Type B pancreatic cell (in vitro differentiated cells): ENCODE measurements at regions not wholly inside any gene's neighbourhood (a gene's known extent, or its start where the extent isn't known, plus 50 kb on each side); places are given as distances from the start of the nearest gene placed in this dataset.
A peak's percentile ranks its signal among the peaks of the same experiment; 100 is the strongest.

Experiments
- DNase-seq: peaks from one replicate; pipeline ENCODE4 v3.0.0; 2021; ENCODE audit warnings: mixed read lengths; ENCODE audit not compliant: unreplicated experiment; ENCODE audit errors: extremely low spot score
- H3K27ac Mint-ChIP-seq: 2 replicates; pipeline ENCODE4 v1.8.0; 2021; ENCODE audit warnings: mild to moderate bottlenecking, mixed read lengths
- H3K27me3 Mint-ChIP-seq: 2 replicates; pipeline ENCODE4 v1.8.0; 2021; ENCODE audit warnings: mixed read lengths
- H3K36me3 Mint-ChIP-seq: 2 replicates; pipeline ENCODE4 v1.8.0; 2021; ENCODE audit warnings: mixed read lengths
- H3K4me1 Mint-ChIP-seq: one replicate; pipeline ENCODE4 v1.8.0; 2021; ENCODE audit warnings: mixed read lengths; ENCODE audit not compliant: unreplicated experiment
- H3K4me3 Mint-ChIP-seq: 2 replicates; pipeline ENCODE4 v1.8.0; 2021; ENCODE audit warnings: mild to moderate bottlenecking, mixed read lengths
- H3K9me3 Mint-ChIP-seq: 2 replicates; pipeline ENCODE4 v1.8.0; 2021; ENCODE audit warnings: mixed read lengths
- CTCF ChIP-seq: fragments of 200-600 bp; sonication (generic); conservative IDR thresholded peaks from 2 replicates; pipeline ENCODE4 v1.5.0; 2021; ENCODE audit warnings: antibody characterized with exemption, mild to moderate bottlenecking

DNA sequence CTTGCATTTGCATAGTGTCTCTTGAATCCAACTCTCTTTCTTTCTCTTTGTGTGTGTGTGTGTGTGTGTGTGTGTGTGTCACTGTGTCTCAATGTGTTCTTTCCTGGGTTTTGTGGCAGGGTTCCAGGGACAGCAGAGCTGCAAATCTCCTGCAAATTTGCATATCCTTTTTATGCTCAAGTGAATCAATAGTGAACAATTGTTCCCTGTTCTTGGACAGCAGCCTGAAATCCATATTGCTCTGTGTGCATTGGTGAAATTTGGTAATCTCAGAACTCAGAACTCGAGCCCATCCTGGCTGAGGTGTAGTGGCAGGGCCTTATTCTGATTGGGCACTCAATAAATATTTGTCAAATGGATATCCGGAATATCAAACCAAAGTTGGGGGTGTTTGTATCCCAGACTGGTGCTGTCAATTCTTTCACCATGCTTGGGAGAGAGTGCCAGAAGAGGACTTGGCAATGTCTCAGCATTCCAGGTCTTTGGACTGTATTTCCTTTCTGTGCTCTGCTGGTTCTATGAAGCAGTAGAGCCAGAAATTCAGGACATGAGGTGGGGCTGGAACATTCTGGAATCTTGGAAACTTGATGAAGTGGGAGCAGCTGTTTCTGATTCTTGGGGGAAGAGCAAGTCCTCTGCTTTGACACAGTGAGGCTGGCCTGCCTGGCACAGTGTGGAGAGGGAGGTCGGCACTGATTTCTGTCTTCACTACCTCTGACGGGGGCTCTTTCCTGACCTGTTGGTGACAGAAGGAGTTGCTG lies 380.6 kb upstream of the C2CD4B start:
- H3K4me3 Mint-ChIP-seq: no peak overlapping the region
- H3K27ac Mint-ChIP-seq: no peak overlapping the region
- peaks cover 4% of the 10 kb centered on the region for H3K4me1 Mint-ChIP-seq
- DNase-seq: no peak
- peaks cover 6% of the 10 kb centered on the region for H3K36me3 Mint-ChIP-seq
- no peaks in the 10 kb centered on the region for H3K27me3 Mint-ChIP-seq
- peaks cover 4% of the 10 kb centered on the region for H3K9me3 Mint-ChIP-seq
- no peak for TF ChIP-seq CTCF

- peaks cover 4% of the 10 kb centered on the region for H3K9me3 Mint-ChIP-seq
- no peak for TF ChIP-seq CTCF
- peaks cover 4% of the 10 kb centered on the region for H3K4me1 Mint-ChIP-seq
- H3K27me3 Mint-ChIP-seq: no peaks in the 10 kb centered on the region
- no peak overlapping the region for H3K27ac Mint-ChIP-seq
- no peak overlapping the region for H3K4me3 Mint-ChIP-seq
- no peak for DNase-seq
- H3K36me3 Mint-ChIP-seq: peaks cover 4% of the 10 kb centered on the region
Measured at GRCh38 chr15:62546628-62547027, 381.5 kb upstream of the C2CD4B start.

DNA sequence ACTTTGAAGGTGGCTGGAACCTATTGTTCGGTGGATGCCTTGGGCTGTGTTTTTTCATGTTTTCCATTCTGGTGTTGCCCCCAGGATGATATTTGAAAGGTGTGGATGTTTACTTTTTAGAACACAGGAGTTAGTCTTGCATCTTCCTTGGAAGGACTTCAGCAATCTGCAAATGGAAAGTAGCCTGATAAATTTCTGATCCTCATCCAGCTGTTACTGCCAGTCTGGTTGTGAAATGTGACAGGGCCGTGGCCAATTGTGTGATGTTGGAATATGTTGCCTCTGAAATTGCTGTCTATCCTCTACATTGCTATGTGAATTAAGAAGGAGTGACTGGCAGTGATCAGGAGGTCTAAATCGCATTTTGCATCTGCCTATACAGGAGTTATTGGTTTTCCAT lies 382.5 kb upstream of the C2CD4B start:
- peaks cover 4% of the 10 kb centered on the region for H3K4me1 Mint-ChIP-seq
- DNase-seq: no peak
- no peak for TF ChIP-seq CTCF
- peaks cover 9% of the 10 kb centered on the region for H3K9me3 Mint-ChIP-seq
- H3K36me3 Mint-ChIP-seq: peaks cover 4% of the 10 kb centered on the region
- H3K4me3 Mint-ChIP-seq: no peak overlapping the region
- no peak overlapping the region for H3K27ac Mint-ChIP-seq
- no peaks in the 10 kb centered on the region for H3K27me3 Mint-ChIP-seq

DNA sequence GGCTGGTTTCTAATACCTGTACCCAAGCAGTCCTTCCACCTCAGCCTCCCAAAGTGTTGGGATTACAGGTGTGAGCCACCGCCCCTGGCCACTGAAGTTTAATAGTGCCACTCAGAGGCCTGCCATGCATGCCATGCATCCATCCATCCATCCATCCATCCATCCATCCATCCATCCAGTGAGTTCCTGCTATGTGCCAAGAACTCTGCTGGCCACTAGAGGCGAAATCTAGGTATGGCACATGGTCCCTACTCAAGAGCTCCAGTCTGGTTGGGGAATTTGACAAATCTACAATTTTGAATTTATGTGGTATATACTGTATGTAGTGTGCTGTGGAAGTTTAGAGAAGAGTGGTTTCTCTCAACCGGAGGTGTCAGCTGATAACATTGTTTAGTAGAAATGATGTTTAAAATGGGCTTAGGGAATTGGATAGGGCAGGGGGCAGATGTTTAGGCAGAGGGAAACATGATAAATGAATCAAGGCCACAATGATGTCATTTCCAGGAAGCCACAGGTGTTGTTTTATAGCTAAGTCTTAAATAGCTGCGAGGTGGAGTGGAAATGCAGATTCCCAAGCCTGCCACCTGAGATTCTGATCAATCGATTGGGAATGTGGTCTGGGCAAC lies 384.4 kb upstream of the C2CD4B start:
- TF ChIP-seq CTCF: peak; percentile 71
- Mint-ChIP-seq H3K27me3 (no peaks in the 10 kb centered on the region), H3K4me3 (no peak overlapping the region), H3K4me1 (no peaks in the 10 kb centered on the region), H3K27ac (peak overlapping the region; percentile 7), H3K9me3 (peaks cover 10% of the 10 kb centered on the region), H3K36me3 (peaks cover 4% of the 10 kb centered on the region)
- DNase-seq: no peak

DNA sequence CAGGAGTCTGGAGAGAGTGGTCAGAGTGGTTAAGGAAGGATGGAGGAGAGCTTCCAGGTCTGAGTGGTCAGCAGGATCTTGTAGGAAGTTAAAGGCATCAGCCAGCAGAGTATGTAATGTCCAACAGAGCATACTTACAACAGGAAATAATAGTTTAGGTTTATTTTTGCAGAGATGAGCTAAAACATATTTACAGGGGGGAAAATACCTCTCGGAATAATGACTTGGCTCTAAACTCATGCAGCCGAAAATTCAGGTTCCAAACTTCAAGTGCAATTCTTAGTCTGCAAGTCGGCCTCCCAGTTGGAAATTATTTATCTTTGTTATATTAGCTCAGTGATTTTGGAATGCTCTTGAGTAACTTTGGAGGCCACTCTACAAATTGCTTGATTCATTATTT lies 385.0 kb upstream of the C2CD4B start:
- no peak overlapping the region for H3K4me3 Mint-ChIP-seq
- H3K9me3 Mint-ChIP-seq: peaks cover 10% of the 10 kb centered on the region
- DNase-seq: no peak
- TF ChIP-seq CTCF: no peak
- no peak overlapping the region for H3K27ac Mint-ChIP-seq
- H3K36me3 Mint-ChIP-seq: peaks cover 4% of the 10 kb centered on the region
- H3K27me3 Mint-ChIP-seq: no peaks in the 10 kb centered on the region
- H3K4me1 Mint-ChIP-seq: no peaks in the 10 kb centered on the region
